Psoas muscle (tissue), 7 donors: ENCODE measurements at regions not wholly inside any gene's neighbourhood (a gene's known extent, or its start where the extent isn't known, plus 50 kb on each side); places are given as distances from the start of the nearest gene placed in this dataset.
A peak's percentile ranks its signal among the peaks of the same experiment; 100 is the strongest.

Experiments used
- ATAC-seq, 4 donors: fragments of 200-7000 bp; cut with Tn5 transposase; one replicate each; pipeline ENCODE4 v1.9.1; 2020; ENCODE audit warnings: moderate library complexity in 3 of 4, mild to moderate bottlenecking in 2 of 4
- DNase-seq, 2 donors: peaks; one replicate each; pipeline ENCODE4 v3.0.0-alpha.2; 2020
- H3K27ac ChIP-seq: fragments of 200-600 bp; one replicate; pipeline ENCODE4 v1.8.0; 2022
- H3K27me3 ChIP-seq, 3 donors: fragments of 200-600 bp in 1 of 3; one replicate each; pipeline versions ENCODE4 v1.6.1 to v1.8.0; 2013 to 2022; ENCODE audit warnings: low read length in 2 of 3, mild to moderate bottlenecking in 2 of 3, moderate library complexity in 1 of 3; ENCODE audit not compliant: insufficient read depth in 3 of 3
- H3K36me3 ChIP-seq, 2 donors: fragments of 200-600 bp in 1 of 2; one replicate each; pipeline versions ENCODE4 v1.6.1 to v1.8.0; 2013 to 2022; ENCODE audit warnings: low read depth in 1 of 2, mild to moderate bottlenecking in 1 of 2, moderate library complexity in 1 of 2; ENCODE audit not compliant: insufficient read depth in 1 of 2
- H3K4me1 ChIP-seq: fragments of 200-600 bp; one replicate; pipeline ENCODE4 v1.8.0; 2022
- H3K4me3 ChIP-seq: fragments of 200-600 bp; one replicate; pipeline ENCODE4 v1.8.0; 2022; ENCODE audit warnings: mild to moderate bottlenecking
- H3K9me3 ChIP-seq: fragments of 200-600 bp; one replicate; pipeline ENCODE4 v1.8.0; 2022
- WGBS, 3 donors: extraction: QIAGEN DNeasy Blood & Tissue Kit; methylation state at CpG; one replicate each; pipeline versions ENCODE4 v1.1.6 to v1.1.7; 2013; 5-methylcytosine and 5-hydroxymethylcytosine counted together
- intact Hi-C, 2 donors: fragments of 100-400 bp; cut with DNase I; formaldehyde crosslinking; loops; one replicate each; pipeline versions ENCODE4 v1.11.0 to v1.14.2; 2022
- TF ChIP-seq, protein P1 (sequence below): fragments of 200-600 bp; IDR thresholded peaks from one replicate; pipeline ENCODE4 v1.8.0; 2022; ENCODE audit warnings: antibody characterized with exemption
- donor health status: healthy with polysubstance abuse.
- donor health status: DM: no; HTN: no; CAD: no; lungs with moderate emphysema.
- donor health status: Bipolar disorder and iron deficiency.
- donor health status: healthy.
- donor health status: DM: yes; HTN: yes; CAD: no.
- donor health status: DM: no; HTN: no; CAD: no.
- donor health status: DM: yes; HTN: yes; CAD: no.

DNA sequence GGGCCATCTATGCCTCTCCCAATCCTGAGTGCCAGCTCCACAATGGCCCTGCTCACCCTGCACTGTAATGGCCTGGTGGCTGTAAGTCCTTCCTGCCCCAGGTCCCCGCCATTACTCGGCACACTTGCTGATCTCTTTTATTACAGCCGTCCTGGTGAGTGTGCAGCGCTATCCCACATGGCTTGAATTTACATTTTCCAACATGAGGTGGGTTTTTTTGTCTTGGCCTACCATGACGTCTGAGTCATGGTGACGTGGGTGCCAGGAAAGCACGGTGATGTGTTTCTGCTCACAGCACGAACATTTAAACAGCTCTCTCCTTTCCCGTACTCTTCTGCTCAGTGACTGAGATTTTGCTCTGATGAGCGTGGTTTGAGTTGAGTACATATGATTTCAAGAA lies 55.2 kb upstream of the FOXF1 start:
- intact Hi-C loops: no loop called here
- Histone ChIP-seq H3K27ac (no peak overlapping the region), H3K4me3 (no peak overlapping the region), H3K4me1 (no peaks in the 10 kb centered on the region), H3K27me3 (peaks cover 4 to 48% (median 6%) of the 10 kb centered on the region in 3 donors), H3K36me3 (no peaks in the 10 kb centered on the region), H3K9me3 (no peaks in the 10 kb centered on the region)
- 64 to 72% (median 65%) methylated on average over 10 of the region's 10 CpGs for WGBS, 3 donors
- DNase-seq (no peak), ATAC-seq (no peak)
- TF ChIP-seq, protein P1, sequence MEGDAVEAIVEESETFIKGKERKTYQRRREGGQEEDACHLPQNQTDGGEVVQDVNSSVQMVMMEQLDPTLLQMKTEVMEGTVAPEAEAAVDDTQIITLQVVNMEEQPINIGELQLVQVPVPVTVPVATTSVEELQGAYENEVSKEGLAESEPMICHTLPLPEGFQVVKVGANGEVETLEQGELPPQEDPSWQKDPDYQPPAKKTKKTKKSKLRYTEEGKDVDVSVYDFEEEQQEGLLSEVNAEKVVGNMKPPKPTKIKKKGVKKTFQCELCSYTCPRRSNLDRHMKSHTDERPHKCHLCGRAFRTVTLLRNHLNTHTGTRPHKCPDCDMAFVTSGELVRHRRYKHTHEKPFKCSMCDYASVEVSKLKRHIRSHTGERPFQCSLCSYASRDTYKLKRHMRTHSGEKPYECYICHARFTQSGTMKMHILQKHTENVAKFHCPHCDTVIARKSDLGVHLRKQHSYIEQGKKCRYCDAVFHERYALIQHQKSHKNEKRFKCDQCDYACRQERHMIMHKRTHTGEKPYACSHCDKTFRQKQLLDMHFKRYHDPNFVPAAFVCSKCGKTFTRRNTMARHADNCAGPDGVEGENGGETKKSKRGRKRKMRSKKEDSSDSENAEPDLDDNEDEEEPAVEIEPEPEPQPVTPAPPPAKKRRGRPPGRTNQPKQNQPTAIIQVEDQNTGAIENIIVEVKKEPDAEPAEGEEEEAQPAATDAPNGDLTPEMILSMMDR: no peak

DNA sequence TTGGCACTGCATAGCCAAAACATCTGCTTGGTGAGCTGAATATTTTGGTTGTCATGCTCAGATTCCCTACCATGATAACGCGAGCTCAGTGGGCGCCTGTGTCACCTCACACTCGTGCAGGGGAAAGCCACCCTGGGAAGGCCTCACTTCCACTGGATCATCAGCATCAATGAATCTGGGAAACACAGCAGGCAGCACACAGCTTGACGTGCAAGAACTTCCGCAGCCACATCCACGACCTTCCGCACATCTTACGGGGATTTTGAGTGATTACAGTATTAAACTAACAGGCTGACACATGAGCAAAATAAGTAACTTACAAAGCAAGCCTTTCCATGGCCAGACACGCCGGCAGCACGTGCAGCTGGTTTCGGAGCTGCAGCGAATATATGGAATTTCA lies 54.7 kb upstream of the FOXF1 start:
- H3K27me3 ChIP-seq: peaks cover 4 to 44% (median 6%) of the 10 kb centered on the region in 3 donors
- H3K9me3 ChIP-seq: no peaks in the 10 kb centered on the region
- no peak overlapping the region for H3K27ac ChIP-seq
- no peak overlapping the region for H3K4me3 ChIP-seq
- no peak for ATAC-seq
- TF ChIP-seq, protein P1: no peak
- intact Hi-C loops: no loop called here
- DNase-seq: no peak
- no peaks in the 10 kb centered on the region for H3K36me3 ChIP-seq
- no peaks in the 10 kb centered on the region for H3K4me1 ChIP-seq
- WGBS, 3 donors: 26 to 33% (median 28%) methylated on average over 14 of the region's 14 CpGs

DNA sequence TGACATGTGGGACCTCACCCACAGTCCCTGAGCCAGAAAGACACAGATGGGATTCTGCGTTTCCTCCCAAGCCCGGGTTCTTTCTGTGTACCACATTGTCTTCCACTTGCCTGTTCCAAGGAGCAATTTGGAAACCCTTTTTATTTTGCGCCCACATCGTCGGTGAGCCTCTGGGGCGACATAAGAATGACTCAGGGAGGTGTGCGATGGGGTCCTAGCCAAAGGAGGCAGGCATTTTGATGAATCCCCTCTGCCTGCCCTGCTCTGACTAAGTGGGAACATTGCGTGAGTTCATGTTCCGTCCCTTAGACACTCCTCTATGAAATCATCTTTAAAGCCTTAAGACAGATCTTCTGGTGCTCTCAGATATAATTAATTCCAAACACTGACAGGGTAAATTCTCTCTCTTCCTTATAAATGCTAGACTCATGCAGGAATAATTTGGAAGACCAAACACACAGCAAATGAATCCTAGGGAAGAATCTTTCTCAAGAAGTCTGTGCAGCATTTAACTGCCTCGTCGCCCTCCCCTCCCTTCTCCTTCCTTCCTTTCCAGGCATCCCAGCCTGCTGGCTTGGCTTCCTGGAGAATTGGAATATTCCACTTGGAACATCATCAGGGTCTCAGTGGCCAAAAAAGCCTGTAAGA lies 52.7 kb upstream of the FOXF1 start:
- H3K36me3 ChIP-seq: no peaks in the 10 kb centered on the region
- WGBS, 3 donors: 52 to 61% (median 52%) methylated on average over 11 of the region's 11 CpGs
- TF ChIP-seq, protein P1: no peak
- no peak overlapping the region for H3K27ac ChIP-seq
- H3K4me3 ChIP-seq: no peak overlapping the region
- H3K27me3 ChIP-seq: peaks cover under 1 to 34% (median 6%) of the 10 kb centered on the region in 3 donors
- H3K9me3 ChIP-seq: no peaks in the 10 kb centered on the region
- intact Hi-C loops: no loop called here
- no peaks in the 10 kb centered on the region for H3K4me1 ChIP-seq
- ATAC-seq (no peak), DNase-seq (peak in 1 of 2 donors; percentile 36)

DNA sequence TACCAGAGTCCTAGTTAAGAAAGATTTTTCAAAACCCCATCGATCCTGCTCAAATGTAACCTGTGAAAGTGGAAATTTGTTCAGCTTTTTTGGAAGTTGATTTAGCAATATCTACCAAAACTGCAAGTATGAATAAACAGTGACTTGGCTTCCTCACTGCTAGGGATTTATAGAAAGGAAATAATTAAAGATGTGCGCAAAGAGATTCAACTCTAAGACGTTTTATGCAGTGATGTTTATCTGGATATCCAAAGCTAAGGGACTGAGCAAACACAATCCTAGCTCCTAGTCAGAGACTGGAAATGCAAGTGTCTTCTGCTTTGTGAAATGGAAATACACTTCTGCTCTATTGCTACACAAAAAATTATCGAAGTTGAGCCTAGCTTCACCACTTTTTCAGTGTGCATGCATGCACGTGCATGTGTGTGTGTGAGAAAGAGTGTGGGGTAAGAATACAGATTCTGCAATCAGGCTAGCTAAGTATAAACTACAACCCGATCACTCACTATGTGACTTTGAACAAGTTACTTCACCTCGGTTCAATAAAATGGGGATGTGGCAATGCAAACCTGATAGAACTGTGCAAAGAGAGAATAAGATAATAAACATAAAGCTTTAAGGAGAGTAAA lies 52.1 kb upstream of the FOXF1 start:
- no peaks in the 10 kb centered on the region for H3K4me1 ChIP-seq
- TF ChIP-seq, protein P1: no peak
- intact Hi-C loops: no loop called here
- ATAC-seq: no peak
- H3K36me3 ChIP-seq: no peaks in the 10 kb centered on the region
- H3K27ac ChIP-seq: no peak overlapping the region
- WGBS, 3 donors: 60 to 66% (median 65%) methylated on average over 7 of the region's 7 CpGs
- no peaks in the 10 kb centered on the region for H3K9me3 ChIP-seq
- peaks cover 0 to 34% (median 6%) of the 10 kb centered on the region in 3 donors for H3K27me3 ChIP-seq
- no peak for DNase-seq
- H3K4me3 ChIP-seq: no peak overlapping the region
